GM12892 (cell line): ENCODE measurements at regions not wholly inside any gene's neighbourhood (a gene's known extent, or its start where the extent isn't known, plus 50 kb on each side); places are given as distances from the start of the nearest gene placed in this dataset.
"Not testable (repeated sequence)": the region's sequence is repeated elsewhere in the genome, so short reads cannot be mapped to it uniquely, and the experiment has no call there.

ENCODE experiments used
- DNase-seq: peaks from one replicate; pipeline ENCODE4 v3.0.0; 2011; ENCODE audit not compliant: insufficient read length
- FAIRE-seq: peaks from 2 replicates; lab custom pipeline; 2011; peaks lifted over from hg19 to GRCh38; lab: Jason Lieb, UNC
- POLR2A ChIP-seq: IDR thresholded peaks from 2 replicates; pipeline ENCODE4 v1.6.1; 2011; ENCODE audit warnings: low read depth, low read length, control low read depth
- POLR2AphosphoS5 ChIP-seq: IDR thresholded peaks from 2 replicates; pipeline ENCODE4 v1.6.1; 2011; ENCODE audit warnings: low read depth, low read length, control low read depth
- TAF1 ChIP-seq: IDR thresholded peaks from 2 replicates; pipeline ENCODE4 v1.6.1; 2011; ENCODE audit warnings: low read depth, mild to moderate bottlenecking, control low read depth, low read length, borderline replicate concordance

GRCh38 chr7:85688712-85689111 is 501.9 kb upstream of the SEMA3D start:
- no peak for DNase-seq
- no peak for TF ChIP-seq TAF1
- no peak for TF ChIP-seq POLR2AphosphoS5
- TF ChIP-seq POLR2A, result no peak
- no peak for FAIRE-seq

DNA sequence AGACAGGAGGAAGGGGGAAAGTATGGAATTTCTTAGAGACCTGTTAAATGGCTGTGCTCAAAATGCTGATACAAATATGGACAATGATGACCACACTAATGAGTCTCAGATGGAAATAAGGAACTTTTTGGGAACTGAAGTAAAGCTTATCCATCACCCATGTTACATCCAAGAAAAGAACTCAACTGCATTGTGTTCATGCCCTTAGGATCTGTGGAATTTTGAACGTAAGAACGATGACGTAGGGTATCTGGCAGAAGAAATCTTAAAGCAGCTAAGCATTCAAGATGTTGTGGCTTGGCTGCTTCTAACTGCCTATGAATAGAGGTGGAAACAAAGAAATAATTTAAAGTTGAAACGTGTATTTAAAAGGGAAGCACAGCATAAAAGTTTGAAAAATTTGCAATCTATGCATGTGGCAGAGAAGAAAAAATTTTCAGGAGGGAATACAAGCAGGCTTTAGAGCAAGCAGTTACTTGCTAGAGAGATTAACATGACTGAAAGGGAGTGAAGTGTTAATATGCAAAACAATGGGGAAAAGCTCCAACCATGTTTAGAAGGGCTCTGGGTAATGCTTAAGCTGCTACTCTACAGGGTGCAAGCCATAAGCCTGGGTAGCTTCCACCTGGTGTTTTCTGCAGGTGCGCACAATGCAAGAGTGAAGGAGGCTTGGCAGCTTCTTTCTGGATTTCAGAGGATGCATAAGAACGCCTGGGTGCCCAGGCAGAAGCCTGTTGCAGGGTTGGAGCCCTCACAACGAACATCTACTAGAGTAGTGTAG is 499.7 kb upstream of the SEMA3D start:
- TF ChIP-seq POLR2AphosphoS5 (no peak), TAF1 (no peak), POLR2A (no peak)
- FAIRE-seq (no peak), DNase-seq (no peak)

DNA sequence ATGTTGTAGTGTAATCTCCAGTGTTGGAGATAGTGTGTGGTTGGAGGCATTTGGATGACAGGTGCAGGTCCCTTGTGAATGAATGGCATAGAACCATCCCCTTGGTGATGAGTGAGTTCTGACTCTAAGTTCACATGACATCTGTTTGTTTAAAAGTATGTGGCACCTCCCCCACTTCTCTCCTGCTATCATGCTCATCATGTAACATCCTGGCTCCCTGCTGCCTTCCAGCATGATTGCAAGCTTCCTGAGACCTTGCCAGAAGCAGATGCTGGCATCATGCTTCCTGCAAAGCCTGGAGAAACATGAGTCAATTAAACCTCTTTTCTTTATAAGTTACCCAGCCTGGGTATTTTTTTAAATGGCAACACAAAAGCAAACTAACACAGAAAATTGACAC is 499.0 kb upstream of the SEMA3D start:
- FAIRE-seq (no peak), DNase-seq (no peak)
- TF ChIP-seq TAF1, result no peak
- TF ChIP-seq POLR2A, result no peak
- no peak for TF ChIP-seq POLR2AphosphoS5

DNA sequence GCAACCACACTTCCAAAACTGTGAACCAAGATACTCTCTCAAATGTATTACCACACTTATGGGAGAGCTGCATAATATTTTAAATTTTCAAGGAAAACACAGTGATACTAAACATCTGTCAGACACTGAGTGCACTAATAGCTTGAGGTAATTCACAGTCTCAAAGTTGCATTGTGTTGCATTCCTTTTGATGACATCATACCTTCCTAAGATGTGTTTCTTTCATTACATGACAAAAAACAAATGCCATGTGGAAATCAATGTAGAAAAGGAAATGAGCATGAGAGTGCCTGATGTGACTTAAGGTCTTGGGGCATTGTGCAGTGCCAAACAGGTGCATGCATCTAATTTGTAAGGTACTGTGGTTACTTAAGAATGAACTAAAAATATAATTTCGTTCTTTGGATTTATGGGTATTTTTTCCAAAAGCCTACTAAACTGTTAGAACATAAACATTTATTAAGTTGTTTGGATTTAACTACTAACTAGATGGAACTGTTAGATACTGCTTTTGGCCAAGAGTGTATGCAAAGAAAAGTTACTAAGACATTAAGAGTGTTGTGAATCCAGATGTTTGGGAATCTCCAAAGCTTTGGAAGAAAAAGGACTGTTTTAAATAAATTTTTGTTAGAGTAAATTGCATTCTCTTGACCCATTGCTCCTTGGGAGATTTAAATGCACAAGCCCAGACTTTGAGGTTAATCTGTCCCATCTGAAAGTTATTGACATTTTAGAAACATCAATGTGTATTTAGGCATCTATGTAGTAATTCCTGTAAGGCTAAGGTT is 496.2 kb upstream of the SEMA3D start:
- no peak for DNase-seq
- FAIRE-seq, result no peak
- TF ChIP-seq POLR2AphosphoS5, result no peak
- TF ChIP-seq POLR2A, result no peak
- no peak for TF ChIP-seq TAF1

- TF ChIP-seq TAF1, result no peak
- TF ChIP-seq POLR2A, result no peak
- TF ChIP-seq POLR2AphosphoS5, result no peak
Observed at GRCh38 chr7:85681241-85681640, 494.4 kb upstream of the SEMA3D start.

DNA sequence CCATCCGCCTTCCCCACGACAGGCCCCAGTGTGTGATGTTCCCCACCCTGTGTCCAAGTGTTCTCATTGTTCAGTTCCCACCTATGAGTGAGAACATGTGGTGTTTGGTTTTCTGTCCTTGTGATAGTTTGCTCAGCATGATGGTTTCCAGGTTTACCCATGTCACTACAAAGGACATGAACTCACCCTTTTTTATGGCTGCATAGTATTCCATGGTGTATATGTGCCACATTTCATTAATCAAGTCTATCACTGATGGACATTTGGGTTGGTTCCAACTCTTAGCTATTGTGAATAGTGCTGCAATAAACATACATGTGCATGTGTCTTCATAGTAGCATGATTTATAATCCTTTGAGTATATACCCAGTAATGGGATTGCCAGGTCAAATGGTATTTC is 488.2 kb upstream of the SEMA3D start:
- not testable (repeated sequence) for FAIRE-seq, DNase-seq

More at GRCh38 chr7:85681241-85681640, 494.4 kb upstream of the SEMA3D start:
- DNase-seq, result no peak
- no peak for FAIRE-seq

DNA sequence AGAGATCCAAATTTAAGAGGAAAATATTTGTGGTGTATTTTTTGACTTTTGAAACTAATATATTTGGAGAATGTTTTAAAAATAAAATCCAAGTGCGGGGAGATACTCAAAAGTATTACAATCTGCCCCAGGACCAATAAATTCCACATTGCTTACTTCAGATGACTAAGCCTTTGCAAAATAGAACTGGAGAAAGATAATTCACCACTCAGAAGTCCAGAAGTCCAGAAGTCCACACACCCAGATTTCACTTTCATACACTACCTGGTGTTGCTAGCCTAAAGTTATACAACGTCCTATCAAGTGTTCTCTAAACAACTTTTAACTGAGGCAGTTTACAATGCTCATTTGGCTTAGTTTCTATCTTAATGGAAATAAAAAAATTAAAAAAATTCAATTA is 487.0 kb upstream of the SEMA3D start:
- TF ChIP-seq TAF1, result no peak
- no peak for TF ChIP-seq POLR2A
- DNase-seq, result no peak

GRCh38 chr7:85669225-85669624 is 482.4 kb upstream of the SEMA3D start:
- DNase-seq, result no peak
- TF ChIP-seq POLR2AphosphoS5 (no peak), POLR2A (no peak), TAF1 (no peak)
- FAIRE-seq, result no peak

More for the DNA sequence above, 487.0 kb upstream of the SEMA3D start:
- no peak for FAIRE-seq

DNA sequence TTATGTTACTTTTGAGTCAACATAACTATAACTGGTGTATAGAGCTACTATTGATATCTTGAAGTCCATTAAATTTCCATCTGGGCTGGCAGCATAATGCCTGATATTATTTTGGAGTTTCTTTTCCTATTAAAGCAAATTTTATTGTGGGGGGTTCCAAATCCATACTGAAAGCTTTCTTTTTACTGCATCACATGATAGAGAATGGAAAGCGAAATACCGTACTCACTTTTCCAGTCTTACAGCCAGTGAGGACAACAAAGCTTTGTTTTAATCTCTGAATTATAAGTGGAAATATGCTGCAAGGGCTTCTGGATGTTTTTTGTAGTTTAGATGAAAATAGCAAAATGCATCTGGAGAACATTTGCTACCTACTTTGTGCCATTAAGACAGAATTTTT is 477.5 kb upstream of the SEMA3D start:
- DNase-seq (no peak), FAIRE-seq (no peak)
- TF ChIP-seq POLR2AphosphoS5 (no peak), POLR2A (no peak), TAF1 (no peak)

GRCh38 chr7:85659364-85659763 is 472.5 kb upstream of the SEMA3D start:
- TF ChIP-seq POLR2AphosphoS5 (no peak), TAF1 (no peak), POLR2A (no peak)
- DNase-seq (no peak), FAIRE-seq (no peak)

DNA sequence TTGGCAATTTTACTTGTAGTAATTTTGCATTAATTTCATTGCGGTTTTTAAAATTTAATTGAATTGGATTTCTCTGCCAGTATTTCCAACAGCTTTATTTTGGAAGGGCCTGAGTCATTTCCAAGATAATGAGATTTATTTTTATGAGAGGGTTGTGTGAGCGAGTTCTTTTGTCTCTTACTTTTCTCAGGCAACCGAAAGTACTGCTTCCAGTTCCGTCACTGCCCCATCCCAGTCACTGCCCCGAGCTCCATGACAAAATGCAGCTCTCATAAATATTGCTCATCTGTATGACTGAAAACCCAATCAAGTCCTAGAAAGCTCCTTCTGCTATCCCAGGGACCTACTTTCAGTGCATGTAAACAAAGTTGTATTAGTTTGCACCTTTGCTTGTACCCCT is 468.4 kb upstream of the SEMA3D start:
- TF ChIP-seq TAF1, result no peak
- no peak for TF ChIP-seq POLR2AphosphoS5
- TF ChIP-seq POLR2A, result no peak
- DNase-seq (no peak), FAIRE-seq (no peak)

- FAIRE-seq (no peak), DNase-seq (no peak)
- no peak for TF ChIP-seq POLR2AphosphoS5
- TF ChIP-seq POLR2A, result no peak
- TF ChIP-seq TAF1, result no peak
Observed at GRCh38 chr7:85644272-85644671, 457.4 kb upstream of the SEMA3D start.
